KMS-11 (cell line): ENCODE measurements at regions not wholly inside any gene's neighbourhood (a gene's known extent, or its start where the extent isn't known, plus 50 kb on each side); places are given as distances from the start of the nearest gene placed in this dataset.

Experiments
- H2AFZ ChIP-seq: fragments of 200-600 bp; sonication (generic); 2 replicates; pipeline ENCODE4 v1.6.1; 2016; ENCODE audit warnings: antibody characterized with exemption, mixed run types, low read depth
- H3K27ac ChIP-seq: fragments of 200-600 bp; sonication (generic); 2 replicates; pipeline ENCODE4 v1.6.1; 2016; ENCODE audit warnings: mild to moderate bottlenecking, mixed run types
- H3K27me3 ChIP-seq: fragments of 200-600 bp; sonication (generic); 2 replicates; pipeline ENCODE4 v1.6.1; 2017; ENCODE audit warnings: mild to moderate bottlenecking, low read depth, mixed run types, moderate library complexity; ENCODE audit not compliant: insufficient read depth
- H3K36me3 ChIP-seq: fragments of 200-600 bp; sonication (generic); 2 replicates; pipeline ENCODE4 v1.6.1; 2017; ENCODE audit warnings: mild to moderate bottlenecking, mixed run types; ENCODE audit not compliant: insufficient read depth
- H3K4me1 ChIP-seq: fragments of 200-600 bp; sonication (generic); 2 replicates; pipeline ENCODE4 v1.6.1; 2016; ENCODE audit warnings: mild to moderate bottlenecking, low read depth, mixed run types; ENCODE audit not compliant: poor library complexity, severe bottlenecking
- H3K4me2 ChIP-seq: fragments of 200-600 bp; sonication (generic); 2 replicates; pipeline ENCODE4 v1.7.0; 2016; ENCODE audit warnings: mild to moderate bottlenecking, mixed run types
- H3K4me3 ChIP-seq: fragments of 200-600 bp; sonication (generic); IDR thresholded peaks from 2 replicates; pipeline ENCODE4 v1.6.1; 2017; ENCODE audit warnings: low read depth, low read length, mixed read lengths; ENCODE audit not compliant: insufficient read depth
- H3K79me2 ChIP-seq: fragments of 200-600 bp; sonication (generic); 2 replicates; pipeline ENCODE4 v1.6.1; 2016; ENCODE audit warnings: low read depth, mixed run types; ENCODE audit not compliant: insufficient read depth
- H3K9ac ChIP-seq: fragments of 200-600 bp; sonication (generic); 2 replicates; pipeline ENCODE4 v1.6.1; 2016; ENCODE audit warnings: mild to moderate bottlenecking, mixed run types
- H4K20me1 ChIP-seq: fragments of 200-600 bp; sonication (generic); 2 replicates; pipeline ENCODE4 v1.6.1; 2016; ENCODE audit warnings: mild to moderate bottlenecking, mixed run types; ENCODE audit not compliant: insufficient read depth
- CTCF ChIP-seq: fragments of 200-600 bp; sonication (generic); conservative IDR thresholded peaks from 2 replicates; pipeline ENCODE4 v1.6.1; 2017; ENCODE audit warnings: low read depth, mild to moderate bottlenecking, antibody characterized with exemption, low read length, moderate library complexity, mixed read lengths

GRCh38 chr18:76202322-76202721 lies 292.7 kb downstream of the ZNF516 start:
- Histone ChIP-seq H3K36me3 (no peaks in the 10 kb centered on the region), H4K20me1 (no peaks in the 10 kb centered on the region), H3K4me2 (no peak overlapping the region), H2AFZ (no peak overlapping the region), H3K9ac (no peak overlapping the region), H3K27ac (no peak overlapping the region), H3K79me2 (no peaks in the 10 kb centered on the region), H3K4me1 (no peaks in the 10 kb centered on the region), H3K4me3 (no peak overlapping the region), H3K27me3 (no peaks in the 10 kb centered on the region)
- TF ChIP-seq CTCF = no peak

DNA sequence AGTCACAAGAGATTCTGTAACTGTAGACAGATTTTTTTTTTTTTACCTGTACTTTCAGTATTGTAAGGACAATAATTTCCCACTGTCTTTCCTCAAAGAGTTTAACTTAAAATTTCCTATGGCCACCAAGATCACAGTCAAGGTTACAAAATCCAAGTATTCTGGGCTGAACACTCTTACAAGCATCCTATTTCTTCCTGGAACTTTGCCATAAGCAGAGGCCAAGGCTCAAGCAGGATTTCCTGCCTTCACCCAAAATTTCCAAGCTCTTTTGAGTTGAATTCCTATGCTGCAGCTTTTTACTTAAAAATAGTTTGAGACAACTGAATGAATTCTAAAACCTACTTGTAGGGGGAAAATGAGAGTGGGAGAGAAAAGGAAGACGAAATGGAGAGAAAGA lies 299.4 kb downstream of the ZNF516 start:
- H3K27ac ChIP-seq = no peak overlapping the region
- H4K20me1 ChIP-seq = no peaks in the 10 kb centered on the region
- H3K4me2 ChIP-seq = no peak overlapping the region
- TF ChIP-seq CTCF = no peak
- H3K27me3 ChIP-seq = no peaks in the 10 kb centered on the region
- no peaks in the 10 kb centered on the region for H3K36me3 ChIP-seq
- no peak overlapping the region for H2AFZ ChIP-seq
- H3K79me2 ChIP-seq = no peaks in the 10 kb centered on the region
- H3K9ac ChIP-seq = no peak overlapping the region
- H3K4me1 ChIP-seq = no peaks in the 10 kb centered on the region
- H3K4me3 ChIP-seq = no peak overlapping the region

GRCh38 chr18:76188097-76188496 lies 306.9 kb downstream of the ZNF516 start:
- H3K4me1 ChIP-seq = no peaks in the 10 kb centered on the region
- no peak overlapping the region for H3K9ac ChIP-seq
- no peaks in the 10 kb centered on the region for H3K36me3 ChIP-seq
- H3K4me3 ChIP-seq = no peak overlapping the region
- no peak for TF ChIP-seq CTCF
- H3K4me2 ChIP-seq = no peak overlapping the region
- no peaks in the 10 kb centered on the region for H3K27me3 ChIP-seq
- no peaks in the 10 kb centered on the region for H3K79me2 ChIP-seq
- no peaks in the 10 kb centered on the region for H4K20me1 ChIP-seq
- no peak overlapping the region for H2AFZ ChIP-seq
- H3K27ac ChIP-seq = no peak overlapping the region

DNA sequence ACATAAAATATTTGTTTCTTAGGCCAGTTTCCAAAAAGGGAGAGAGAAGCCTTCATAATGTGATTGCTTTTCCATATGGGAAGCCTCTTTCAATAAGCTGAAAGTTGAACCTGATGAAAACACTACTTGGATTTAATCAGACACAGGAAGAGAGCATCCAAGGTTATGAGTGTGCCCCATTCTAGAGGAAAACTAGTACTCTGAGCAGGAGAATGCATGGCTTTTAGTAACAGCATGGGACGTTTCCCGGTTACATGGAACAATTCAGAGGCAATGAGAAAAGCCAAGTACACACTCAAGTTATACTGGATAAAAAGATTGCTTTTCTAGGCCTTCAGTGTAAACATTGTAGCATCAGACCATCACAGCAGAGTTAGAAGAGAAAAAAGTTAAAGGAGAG lies 315.8 kb downstream of the ZNF516 start:
- Histone ChIP-seq H3K9ac (no peak overlapping the region), H3K79me2 (no peaks in the 10 kb centered on the region), H3K36me3 (no peaks in the 10 kb centered on the region), H3K4me3 (no peak overlapping the region), H3K4me2 (no peak overlapping the region), H3K4me1 (no peaks in the 10 kb centered on the region), H3K27me3 (no peaks in the 10 kb centered on the region), H3K27ac (no peak overlapping the region), H4K20me1 (no peaks in the 10 kb centered on the region), H2AFZ (no peak overlapping the region)
- no peak for TF ChIP-seq CTCF

GRCh38 chr18:76177160-76177559 lies 317.9 kb downstream of the ZNF516 start:
- TF ChIP-seq CTCF = no peak
- Histone ChIP-seq H3K36me3 (no peaks in the 10 kb centered on the region), H2AFZ (no peak overlapping the region), H3K4me1 (no peaks in the 10 kb centered on the region), H3K4me2 (no peak overlapping the region), H3K27ac (no peak overlapping the region), H3K79me2 (no peaks in the 10 kb centered on the region), H4K20me1 (no peaks in the 10 kb centered on the region), H3K4me3 (no peak overlapping the region), H3K9ac (no peak overlapping the region), H3K27me3 (no peaks in the 10 kb centered on the region)
